HL-60 (cell line): ENCODE measurements at regions not wholly inside any gene's neighbourhood (a gene's known extent, or its start where the extent isn't known, plus 50 kb on each side); places are given as distances from the start of the nearest gene placed in this dataset.

Source experiments
- DNase-seq, 2 experiments: peaks; one replicate each; pipeline ENCODE4 v3.0.0-alpha.2; 2010 to 2020; ENCODE audit warnings: low read depth in 1 of 2, low spot score in 1 of 2
- H3K27ac ChIP-seq: fragments of 250-450 bp; sonication (Bioruptor Pico); replicated peaks from 2 replicates; pipeline ENCODE4 v1.5.1; 2020; ENCODE audit warnings: mild to moderate bottlenecking, moderate library complexity
- H3K27me3 ChIP-seq: fragments of 250-450 bp; sonication (Bioruptor Pico); 2 replicates; pipeline ENCODE4 v1.5.1; 2021; ENCODE audit warnings: mild to moderate bottlenecking, moderate library complexity; ENCODE audit not compliant: insufficient read depth, poor library complexity, severe bottlenecking
- H3K4me3 ChIP-seq: replicated peaks from 2 replicates; pipeline ENCODE4 v1.5.1; 2011; ENCODE audit warnings: mild to moderate bottlenecking, control low read depth, low read length; ENCODE audit not compliant: insufficient read depth
- CTCF ChIP-seq: IDR thresholded peaks from one replicate; pipeline ENCODE4 v1.5.1; 2011; ENCODE audit warnings: low read length, control low read depth, inconsistent platforms; ENCODE audit not compliant: insufficient read depth
- GABPA ChIP-seq: IDR thresholded peaks from 2 replicates; pipeline ENCODE4 v1.6.1; 2012; ENCODE audit warnings: low read depth
- POLR2AphosphoS5 ChIP-seq: IDR thresholded peaks from 2 replicates; pipeline ENCODE4 v1.6.1; 2012; ENCODE audit warnings: low read depth
- REST ChIP-seq: IDR thresholded peaks from 2 replicates; pipeline ENCODE4 v1.6.1; 2012; ENCODE audit warnings: low read depth; ENCODE audit not compliant: insufficient replicate concordance
- SPI1 ChIP-seq: IDR thresholded peaks from 2 replicates; pipeline ENCODE4 v1.6.1; 2012; ENCODE audit warnings: low read depth, mild to moderate bottlenecking, borderline replicate concordance

GRCh38 chrX:36916941-36917340 is 91.2 kb upstream of the FAM47C start:
- no peak for TF ChIP-seq CTCF
- TF ChIP-seq REST, result no peak
- no peak for TF ChIP-seq SPI1
- TF ChIP-seq GABPA, result no peak
- TF ChIP-seq POLR2AphosphoS5, result no peak
- Histone ChIP-seq H3K27me3 (no peaks in the 10 kb centered on the region), H3K27ac (no peak overlapping the region), H3K4me3 (no peak overlapping the region)
- no peak for DNase-seq

- no peak overlapping the region for H3K4me3 ChIP-seq
- H3K27ac ChIP-seq, result no peak overlapping the region
- no peak for DNase-seq
- H3K27me3 ChIP-seq, result no peaks in the 10 kb centered on the region
- TF ChIP-seq POLR2AphosphoS5 (no peak), GABPA (no peak), SPI1 (no peak), REST (no peak), CTCF (no peak)
Observed at GRCh38 chrX:36927712-36928111, 80.5 kb upstream of the FAM47C start.

- DNase-seq, result no peak
- H3K4me3 ChIP-seq, result no peak overlapping the region
- no peak for TF ChIP-seq CTCF
- TF ChIP-seq REST, result no peak
- TF ChIP-seq SPI1, result no peak
- no peak for TF ChIP-seq GABPA
- TF ChIP-seq POLR2AphosphoS5, result no peak
- no peaks in the 10 kb centered on the region for H3K27me3 ChIP-seq
- no peak overlapping the region for H3K27ac ChIP-seq
Observed at GRCh38 chrX:36930491-36930890, 77.7 kb upstream of the FAM47C start.
